Stimulated activated CD8-positive, alpha-beta memory T cell treated with anti-CD3 and anti-CD28 coated beads, Interleukin-4, amount 100 ng/mL, for 24 hours (primary cell): ENCODE measurements at regions not wholly inside any gene's neighbourhood (a gene's known extent, or its start where the extent isn't known, plus 50 kb on each side); places are given as distances from the start of the nearest gene placed in this dataset.

Source experiments
- DNase-seq: peaks from one replicate; pipeline ENCODE4 v3.0.0-alpha.2; 2020; ENCODE audit warnings: low read depth

DNA sequence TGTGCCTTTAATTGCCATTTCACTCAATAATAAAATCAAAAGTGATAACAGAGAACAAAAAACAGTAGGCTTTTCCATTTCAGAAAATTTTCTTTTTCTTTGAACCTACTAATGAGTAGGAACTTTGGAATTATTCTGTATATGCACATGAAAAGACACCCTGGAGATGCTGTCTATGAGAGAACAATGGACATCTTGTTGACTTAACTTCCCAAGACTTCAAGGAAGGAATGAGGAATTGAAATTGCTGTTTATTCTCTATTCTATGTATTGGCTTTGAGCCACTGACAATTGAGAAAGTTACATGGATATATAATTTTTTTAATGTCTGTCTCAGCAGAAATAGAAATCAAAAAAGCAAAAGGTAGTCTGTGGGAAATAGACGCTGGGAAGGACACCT lies 98.6 kb upstream of the PCSK2 start:
- DNase-seq, result no peak

DNA sequence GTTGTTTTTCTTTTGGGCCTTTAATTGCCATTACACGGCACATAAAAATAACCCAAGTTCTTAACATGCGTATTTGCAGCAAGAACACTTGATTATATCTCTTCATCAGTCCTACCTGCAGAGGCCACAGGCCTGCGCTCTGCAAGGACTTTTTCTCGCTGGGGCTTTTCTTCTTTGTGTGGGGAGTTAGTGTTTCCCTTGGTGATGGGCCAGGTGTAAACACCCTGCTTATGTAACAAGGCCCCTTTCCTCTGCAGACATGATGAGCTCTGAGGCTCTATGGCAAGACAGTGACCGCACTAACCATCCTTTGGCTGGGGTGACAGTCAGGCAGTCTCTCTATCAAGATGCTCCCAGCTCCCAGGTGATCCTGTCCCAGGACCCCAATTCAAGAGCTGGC lies 97.8 kb upstream of the PCSK2 start:
- DNase-seq, result no peak

DNA sequence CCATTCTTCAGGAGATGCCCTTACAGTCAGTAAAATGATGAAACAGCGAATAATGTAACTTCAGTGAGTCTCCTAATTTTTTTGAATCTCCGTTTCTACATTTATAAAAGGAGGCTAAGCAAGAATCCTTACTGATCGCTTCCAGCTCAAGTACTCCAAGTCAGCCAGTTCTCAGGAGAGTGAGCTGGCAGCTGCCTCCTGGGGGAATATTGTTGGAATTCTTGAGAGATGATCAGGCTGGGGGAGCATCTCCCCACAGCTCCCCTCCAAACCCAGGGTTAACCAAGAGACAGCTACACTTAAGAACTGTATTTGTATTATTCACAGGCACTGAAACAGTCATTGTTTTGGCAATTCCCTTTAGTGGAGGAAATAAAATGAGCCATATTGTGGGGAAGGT lies 89.1 kb upstream of the PCSK2 start:
- DNase-seq, result no peak

DNA sequence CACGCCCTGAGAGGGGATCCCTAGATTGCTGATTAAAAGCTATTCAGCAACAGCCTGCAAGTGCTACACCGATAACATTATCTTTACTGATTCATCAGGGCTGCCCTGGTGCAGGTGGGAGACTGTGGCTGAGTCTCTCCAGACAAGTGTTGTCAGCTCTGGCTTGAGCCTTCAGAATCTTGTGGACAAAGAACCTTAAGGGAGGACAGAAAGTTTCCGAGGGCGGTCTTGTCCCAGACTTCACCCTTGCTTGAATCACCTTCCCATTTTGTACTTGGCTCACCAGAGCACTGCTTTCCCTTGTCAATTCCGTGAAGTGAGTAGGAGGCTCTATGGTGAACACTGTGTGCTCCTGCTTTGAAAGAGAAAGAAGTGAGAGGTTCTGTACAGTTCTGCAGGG lies 88.6 kb upstream of the PCSK2 start:
- no peak for DNase-seq

DNA sequence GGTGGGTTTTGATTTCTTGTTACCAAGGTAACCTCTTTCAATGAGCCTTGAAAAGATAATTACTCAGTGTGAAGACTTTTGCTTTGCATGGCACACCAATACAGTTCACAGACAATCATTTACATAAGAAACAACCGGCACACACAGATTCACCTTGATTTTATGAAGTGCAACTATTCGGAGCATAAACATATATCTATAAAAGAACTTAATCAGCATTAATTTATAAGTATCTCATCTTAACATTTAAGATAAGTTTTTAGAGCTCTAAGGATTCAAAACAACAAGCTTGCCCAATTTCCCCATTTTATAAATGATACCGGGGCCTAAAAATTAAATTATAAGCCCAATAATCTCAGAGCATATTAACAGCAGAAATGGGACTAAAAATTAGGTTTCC lies 85.9 kb upstream of the PCSK2 start:
- DNase-seq, result no peak

DNA sequence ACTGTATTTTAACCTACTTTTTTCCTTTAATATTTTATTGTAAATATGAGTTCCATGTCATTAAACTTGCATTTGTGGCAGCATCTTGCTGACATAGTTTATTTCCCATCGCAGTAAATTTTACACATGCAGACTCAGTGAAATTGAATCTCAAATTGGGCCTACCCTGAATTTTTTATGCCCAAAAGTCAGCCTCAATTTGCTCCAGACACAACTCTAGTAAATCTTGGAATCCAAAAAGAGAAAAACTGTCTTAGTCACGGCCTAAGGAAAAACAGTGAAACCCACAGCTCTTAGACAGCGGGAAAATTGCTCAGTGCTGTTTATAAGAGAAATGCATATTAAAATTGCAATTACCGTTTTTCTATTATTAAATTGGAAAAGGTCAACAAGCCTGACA lies 85.3 kb upstream of the PCSK2 start:
- no peak for DNase-seq

DNA sequence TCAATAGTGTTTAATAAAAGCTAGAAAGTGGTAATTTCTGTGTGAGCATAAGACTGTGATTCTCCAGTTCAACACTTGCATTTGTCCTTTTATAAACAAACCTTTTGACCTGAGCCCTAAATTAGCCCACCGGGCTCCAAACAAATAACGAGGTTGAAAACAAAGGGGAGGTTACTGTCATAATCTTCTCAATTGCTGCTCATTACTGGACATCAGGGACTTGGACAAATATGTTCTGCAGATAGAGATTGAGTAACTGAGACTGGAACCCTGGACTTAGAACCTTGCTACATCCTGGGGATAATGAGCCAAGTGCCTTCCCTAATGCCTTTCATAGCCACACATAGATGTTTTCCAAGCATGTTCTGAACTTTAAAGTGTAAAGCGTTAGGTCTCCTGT lies 84.2 kb upstream of the PCSK2 start:
- no peak for DNase-seq

DNA sequence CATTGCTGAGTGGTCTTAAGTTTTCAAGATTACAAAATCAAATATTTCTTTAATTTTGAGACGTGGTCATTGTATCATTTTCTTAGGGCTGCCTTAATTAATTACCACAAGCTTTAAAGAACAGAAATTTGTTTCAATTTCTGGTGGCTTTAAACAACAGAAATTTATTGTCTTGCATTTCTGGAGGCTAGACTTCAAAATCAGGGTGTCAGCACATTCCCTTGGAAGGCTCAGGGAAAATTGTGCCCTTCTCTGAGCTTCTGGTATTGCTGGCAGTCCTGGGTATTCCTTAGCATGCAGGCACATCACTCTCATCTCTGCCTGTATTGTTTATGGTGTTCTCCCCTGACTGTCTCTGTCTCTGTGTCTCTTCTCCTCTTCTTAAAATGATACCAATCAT lies 76.0 kb upstream of the PCSK2 start:
- DNase-seq, result no peak

DNA sequence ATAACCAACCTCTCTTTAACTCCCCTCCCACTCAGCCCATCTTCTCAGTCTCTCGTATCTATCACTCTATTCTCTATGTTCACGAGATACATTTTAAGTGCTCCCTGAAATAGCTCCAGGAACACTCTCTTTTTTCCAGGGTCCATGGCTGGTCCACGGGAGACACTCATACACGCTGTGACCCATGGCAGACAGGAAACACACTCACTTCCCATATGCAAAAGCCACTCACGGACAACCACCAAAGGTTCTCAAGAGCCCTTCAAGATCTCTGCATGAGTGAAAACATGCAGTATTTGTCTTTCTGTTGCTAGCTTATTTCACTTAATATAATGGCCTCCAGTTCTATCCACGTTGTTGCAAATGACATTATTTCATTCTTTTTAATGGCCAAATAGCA lies 71.4 kb upstream of the PCSK2 start:
- no peak for DNase-seq

DNA sequence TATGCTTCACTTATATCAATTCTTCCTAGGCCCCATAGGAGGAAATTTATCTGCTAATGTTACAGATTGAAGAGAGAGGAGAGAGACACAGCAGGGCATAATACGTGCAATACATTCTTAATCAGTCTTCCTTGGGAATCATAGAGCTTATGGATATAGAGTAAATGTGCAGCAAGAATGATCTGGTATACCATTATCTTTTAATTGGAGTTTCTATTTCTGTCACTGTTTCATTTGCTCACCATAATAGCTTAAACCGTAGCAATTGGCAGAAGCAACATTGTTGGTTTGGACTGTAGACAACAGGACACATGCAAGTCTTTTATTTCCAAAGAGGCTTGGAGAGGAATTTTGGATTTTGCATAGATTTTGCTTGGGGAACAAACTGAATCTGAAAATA lies 68.1 kb upstream of the PCSK2 start:
- no peak for DNase-seq

DNA sequence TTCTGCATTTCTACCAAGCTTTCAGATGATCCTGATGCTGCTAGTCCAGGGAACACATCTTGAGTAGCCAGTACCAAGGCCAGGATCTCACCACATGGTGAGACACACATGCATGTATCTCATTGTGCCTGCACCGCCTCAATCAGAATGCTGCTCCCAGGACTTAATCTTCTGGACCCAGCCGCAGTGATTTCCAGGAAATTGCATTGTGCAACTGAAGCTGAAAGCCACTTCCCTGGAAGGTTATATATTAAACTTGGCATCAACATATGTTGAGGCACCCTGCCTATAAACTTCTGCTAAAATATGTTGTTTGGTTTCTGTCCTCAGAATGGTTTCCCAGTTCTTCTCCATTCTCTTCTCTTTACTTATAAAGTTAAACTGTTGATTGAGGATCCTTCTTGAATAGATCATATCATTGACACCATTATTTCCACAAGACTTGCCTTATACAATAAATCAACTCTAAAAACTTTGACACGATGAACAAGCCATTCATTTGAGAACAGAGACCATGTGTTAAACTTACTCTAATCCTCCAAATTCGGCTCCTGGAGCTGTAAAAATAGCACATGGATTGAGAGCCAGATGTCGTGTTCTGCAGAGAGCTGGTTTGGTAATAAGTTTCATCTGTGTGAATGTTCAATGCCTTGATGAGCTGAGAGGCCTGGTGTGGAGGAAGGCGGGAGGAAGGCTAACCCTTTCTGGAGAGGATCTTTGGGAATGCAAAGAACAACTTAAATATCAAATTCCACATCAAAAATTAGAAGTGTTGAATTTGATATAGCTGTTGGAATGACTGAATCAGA lies 65.0 kb upstream of the PCSK2 start:
- no peak for DNase-seq

DNA sequence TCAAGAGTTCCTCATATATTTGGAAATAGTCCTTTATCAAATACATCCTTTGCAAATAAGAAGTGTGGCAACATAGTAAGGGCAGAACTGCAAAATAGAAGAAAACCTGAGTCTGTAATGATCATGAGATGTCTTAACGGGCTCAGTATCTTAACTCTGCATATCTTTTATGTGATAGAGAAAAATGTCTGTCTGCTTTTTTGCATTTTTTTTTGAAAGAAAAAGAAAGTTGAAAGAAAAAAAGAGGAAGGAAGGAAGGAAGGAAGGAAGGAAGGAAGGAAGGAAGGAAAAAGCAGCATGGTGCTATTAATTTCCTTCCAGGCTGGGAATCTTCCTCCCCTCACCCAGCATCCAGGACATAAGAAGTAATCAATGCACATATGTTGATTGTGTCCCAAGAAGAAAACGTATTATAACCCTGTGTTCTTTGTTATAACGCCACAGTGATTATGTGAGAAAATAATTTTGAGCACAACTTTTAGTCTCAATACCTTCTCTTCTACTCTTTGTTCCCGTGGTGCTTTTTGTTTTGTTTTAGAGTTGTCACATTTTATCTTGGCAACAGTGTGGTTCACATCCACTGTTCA lies 58.7 kb upstream of the PCSK2 start:
- DNase-seq, result no peak

DNA sequence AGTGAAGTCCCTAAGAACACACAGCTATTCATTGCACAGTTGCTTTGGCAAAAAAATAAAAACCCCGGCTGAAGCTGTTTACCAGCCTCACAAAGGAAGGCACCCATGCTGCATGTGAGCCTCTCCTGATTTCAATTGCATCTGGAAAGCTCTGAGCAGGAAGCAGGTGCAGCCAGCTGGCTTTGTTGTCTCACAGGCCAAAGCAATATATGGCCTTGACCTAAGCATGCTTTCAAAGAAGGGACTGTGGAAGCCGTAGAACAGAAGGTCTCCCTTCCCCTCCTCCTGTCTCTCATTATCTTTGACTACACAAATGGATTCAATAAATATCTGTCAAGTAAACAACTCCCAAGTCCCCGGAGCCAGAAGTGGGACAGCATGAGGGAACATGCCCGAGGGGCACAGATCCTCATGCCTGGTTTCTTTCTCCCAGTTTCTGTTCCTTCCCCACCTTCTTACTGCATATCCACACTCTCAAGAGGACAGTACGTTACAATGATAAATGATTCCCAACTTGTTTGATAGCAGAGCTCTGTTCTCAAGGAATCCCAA lies 57.2 kb upstream of the PCSK2 start:
- DNase-seq, result no peak

DNA sequence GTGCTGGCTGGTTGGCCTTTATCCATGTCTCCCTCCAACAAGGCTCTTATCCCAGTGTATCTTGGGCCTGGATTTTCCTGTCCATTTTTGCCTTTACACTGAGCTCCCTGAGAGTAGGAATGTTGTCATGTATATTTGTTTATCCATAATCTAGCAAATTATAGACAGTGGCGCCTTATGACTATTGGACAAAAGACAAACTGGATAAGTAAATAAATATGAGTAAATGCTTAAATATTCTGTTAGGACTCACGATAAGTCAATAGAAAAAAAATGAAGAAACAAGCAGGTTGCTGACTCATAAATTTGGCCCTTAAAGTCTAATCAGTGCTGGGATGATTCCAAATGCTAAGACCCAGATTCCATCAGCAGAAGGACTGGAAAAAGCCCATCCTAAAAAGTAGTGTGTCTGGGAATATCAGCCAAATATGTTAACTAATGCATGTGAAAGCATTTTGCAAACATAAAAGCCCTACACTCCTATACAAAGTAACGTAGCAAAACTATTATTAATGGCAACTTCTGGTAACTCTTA lies 55.0 kb upstream of the PCSK2 start:
- no peak for DNase-seq

DNA sequence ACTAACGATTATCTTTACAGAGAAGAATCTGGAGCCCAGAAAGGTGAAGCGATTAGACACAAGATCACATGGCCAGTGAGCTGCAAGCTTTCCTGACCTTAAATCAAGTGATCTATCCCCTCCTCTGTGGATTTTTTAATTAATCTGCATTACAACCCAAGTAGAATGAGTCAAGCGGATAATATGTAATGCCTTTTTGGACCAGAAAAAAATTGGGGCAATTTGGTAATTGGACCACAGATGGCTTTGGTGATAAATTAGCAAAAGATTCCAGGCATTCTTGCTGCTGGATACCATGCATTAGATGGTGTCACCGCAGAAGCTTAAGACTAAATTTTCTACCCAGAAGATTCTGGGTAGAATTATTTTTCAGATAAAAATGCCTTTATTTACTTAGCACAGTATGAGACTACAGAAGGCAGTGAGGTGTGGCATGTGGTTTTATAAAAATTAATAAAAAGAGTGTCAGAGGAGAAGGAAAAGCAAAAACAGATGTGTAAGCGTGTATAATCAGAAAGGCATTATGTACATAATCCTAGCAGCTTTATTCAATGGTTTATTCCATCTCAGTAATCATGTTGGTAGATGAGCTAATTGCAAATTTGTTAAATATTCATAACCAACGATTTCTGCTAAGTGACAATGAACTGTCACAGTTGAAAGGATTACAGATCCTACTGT lies 53.9 kb upstream of the PCSK2 start:
- no peak for DNase-seq
